Activated CD8-positive, alpha-beta memory T cell treated with anti-CD3 and anti-CD28 coated beads for 24 hours (primary cell): ENCODE measurements at regions not wholly inside any gene's neighbourhood (a gene's known extent, or its start where the extent isn't known, plus 50 kb on each side); places are given as distances from the start of the nearest gene placed in this dataset.
"Not testable (repeated sequence)": the region's sequence is repeated elsewhere in the genome, so short reads cannot be mapped to it uniquely, and the experiment has no call there.

Source experiments
- DNase-seq: peaks from one replicate; pipeline ENCODE4 v3.0.0-alpha.2; 2020

DNA sequence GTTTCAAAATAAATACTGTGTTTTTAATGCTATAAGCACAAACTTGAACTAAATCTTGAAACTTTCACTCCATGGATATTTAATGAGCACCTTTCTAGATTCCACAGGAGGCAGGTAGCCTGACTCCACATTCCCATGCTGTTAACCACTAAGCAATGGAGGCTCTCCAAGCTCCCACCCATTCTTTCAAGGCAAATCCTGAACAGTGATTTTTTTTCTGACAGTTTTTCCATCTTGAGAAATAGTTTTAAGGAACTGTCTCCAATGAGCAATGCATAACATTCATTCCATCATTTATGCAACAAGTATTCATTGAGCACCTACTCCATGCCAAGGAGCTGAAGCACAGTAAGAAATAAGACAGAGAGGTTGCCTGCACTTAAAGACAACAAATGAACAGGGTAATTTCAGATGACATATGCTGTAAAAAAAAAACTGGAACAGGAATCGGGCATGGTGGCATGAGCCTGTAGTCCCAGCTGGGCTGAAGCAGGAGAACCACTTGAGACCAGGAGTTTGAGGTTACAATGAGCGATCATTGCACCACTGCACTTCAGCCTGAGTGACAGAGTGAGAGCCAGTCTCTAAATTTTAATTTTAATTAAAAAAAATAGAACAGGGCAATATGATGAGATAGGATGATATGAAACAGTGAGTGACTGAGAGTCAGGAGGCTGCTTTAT lies 102.3 kb upstream of the CPSF6 start:
- DNase-seq: no peak

DNA sequence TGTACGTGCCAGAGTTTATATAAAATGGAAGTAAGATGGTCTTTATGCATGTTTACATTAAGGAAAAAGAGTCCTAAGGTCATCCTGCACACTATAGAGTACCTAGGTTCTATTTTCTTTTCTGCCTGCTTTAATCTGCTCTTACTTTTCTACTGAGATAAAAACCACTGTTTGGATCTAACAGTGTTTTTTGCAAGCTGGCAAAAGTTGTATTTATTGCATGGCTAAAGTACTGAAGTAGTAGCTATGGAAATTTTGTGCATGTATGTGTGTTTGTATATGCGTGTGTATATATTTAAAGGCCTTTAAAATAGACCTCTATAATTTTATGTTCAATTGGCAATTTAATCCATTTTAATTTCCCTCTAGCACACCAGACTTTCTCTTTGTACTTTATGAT lies 98.3 kb upstream of the CPSF6 start:
- DNase-seq: no peak

DNA sequence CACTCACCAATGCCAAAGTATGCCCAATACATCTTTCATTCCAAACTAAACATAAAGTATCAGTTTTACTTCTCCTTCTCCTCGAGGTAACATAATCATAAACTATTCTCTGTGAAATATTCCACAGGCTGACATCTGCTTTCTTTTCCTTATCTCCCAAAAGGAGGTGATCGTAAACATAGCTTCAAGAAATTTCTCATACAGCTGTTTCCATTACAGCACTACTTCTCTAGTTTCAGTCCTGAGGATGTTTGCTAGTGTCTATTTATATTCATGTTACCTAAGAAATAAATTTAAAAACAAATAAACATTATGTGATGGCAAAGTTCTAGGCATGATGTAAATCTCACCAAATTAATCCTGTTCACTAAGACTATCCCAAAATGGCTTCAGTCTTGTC lies 90.1 kb upstream of the CPSF6 start:
- no peak for DNase-seq

DNA sequence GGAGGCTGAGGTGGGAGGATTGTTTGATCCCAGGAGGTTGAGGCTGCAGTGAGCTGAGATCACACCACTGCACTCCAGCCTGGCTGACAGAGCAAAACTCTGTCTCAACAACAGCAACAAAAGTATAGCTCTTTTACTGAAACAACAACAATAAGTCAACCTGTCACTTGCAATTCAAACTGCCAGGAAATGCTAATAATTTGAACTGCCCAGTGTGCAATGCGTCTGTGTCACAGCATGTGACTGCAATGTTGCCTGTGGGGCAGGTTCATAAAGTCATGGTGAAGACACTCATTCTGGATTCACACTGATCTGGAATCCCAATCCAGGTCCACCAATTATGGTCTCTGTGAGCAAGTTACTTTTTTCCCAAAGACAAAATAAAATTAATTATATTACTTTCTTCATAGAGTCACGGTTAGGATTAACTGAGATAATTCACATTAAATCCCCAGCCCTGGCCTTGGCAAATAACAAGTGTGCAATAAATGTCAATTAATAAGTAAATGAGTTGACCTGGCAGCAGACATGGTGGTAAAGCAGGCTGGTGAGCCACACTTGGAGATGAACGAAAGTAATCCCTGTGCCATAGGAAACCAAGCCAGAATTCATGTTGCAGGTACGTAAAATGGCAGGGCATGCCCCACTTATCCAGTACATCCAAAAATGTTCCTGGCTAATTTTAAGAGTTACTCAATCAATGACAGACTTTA lies 89.1 kb upstream of the CPSF6 start:
- DNase-seq: no peak

- DNase-seq: no peak
Measured at GRCh38 chr12:69150796-69151127, 88.6 kb upstream of the CPSF6 start.

- no peak for DNase-seq
Measured at GRCh38 chr12:69151254-69151764, 88.1 kb upstream of the CPSF6 start.

GRCh38 chr12:69154585-69155363 lies 84.6 kb upstream of the CPSF6 start:
- peak; percentile 88 for DNase-seq

DNA sequence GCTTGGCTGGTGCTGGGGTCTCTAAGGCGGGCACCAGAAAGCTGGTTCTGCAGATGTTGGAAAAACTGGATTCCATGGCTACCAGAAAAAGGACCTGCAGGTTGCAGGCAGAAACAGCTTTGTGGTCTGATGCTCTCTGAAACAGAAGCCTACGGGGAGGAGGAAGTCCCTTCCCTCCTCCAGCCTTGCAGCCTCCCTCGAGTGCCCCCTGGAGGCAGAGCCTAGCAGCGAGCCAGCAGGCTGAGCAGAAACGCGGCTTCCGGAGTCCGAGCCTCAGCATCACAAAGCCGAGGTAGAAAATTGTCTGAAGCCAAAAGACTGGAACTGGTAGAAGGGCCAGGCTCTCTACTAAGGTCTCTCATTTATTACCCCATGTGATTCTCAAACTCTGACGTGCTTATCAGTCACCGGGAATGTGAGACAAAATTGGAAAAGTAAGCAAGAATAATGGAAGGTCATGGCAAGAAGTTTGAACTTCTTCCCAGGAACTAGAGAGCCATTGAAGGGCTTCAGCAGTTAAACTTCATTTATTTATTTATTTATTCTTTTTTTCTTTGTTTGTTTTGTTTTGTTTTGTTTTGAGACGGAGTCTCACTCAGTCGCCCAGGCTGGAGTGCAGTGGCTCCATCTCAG lies 82.2 kb upstream of the CPSF6 start:
- DNase-seq: peak; percentile 97

DNA sequence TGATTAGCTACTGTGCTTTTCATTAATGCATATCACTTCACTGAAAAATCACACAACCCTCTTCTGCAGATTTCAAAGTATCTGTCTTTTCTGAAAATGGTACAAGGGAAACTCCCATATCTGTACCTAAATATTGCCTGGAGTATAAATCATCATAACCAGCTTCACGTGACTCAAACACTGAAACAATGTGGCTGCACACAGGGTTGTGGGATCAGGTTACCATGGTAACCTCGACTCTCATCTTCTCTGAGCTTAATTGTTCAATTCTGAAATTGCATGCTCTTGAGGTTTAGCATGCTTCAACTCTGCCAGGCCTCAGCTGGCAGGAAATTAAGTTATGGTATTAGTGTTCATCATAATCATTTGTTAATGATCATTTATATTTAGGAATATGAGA lies 77.5 kb upstream of the CPSF6 start:
- DNase-seq: no peak

DNA sequence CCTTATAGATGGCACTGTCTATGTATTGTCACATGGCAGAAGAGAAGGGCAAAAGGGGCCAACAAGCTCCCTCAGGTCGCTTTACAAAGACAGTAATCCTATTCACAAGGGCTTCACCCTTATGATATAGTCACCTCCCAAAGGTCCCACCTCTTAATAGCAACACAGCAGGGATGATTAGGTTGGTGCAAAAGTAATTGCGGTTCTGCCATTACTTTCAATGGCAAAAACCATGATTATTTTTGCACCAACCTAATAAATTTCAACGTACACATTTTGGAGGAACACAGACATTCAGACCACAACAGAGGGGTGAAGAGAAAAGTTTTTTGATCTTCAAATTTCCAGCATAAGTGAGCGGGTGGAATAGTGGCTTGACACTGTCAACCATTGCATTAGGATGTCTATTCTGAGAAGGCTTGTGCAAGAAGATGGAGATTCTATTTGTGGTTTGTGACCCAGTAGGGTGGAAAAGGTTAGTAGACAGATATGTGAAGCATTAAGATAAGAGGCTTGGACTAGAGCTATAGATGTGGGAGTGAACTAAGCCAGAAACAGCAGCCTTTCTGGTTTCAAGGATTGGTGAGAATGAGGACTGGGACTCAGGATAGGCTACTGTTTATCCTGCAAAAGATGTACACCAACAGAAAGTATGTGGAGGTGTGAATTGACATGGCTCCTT lies 75.5 kb upstream of the CPSF6 start:
- DNase-seq: no peak

DNA sequence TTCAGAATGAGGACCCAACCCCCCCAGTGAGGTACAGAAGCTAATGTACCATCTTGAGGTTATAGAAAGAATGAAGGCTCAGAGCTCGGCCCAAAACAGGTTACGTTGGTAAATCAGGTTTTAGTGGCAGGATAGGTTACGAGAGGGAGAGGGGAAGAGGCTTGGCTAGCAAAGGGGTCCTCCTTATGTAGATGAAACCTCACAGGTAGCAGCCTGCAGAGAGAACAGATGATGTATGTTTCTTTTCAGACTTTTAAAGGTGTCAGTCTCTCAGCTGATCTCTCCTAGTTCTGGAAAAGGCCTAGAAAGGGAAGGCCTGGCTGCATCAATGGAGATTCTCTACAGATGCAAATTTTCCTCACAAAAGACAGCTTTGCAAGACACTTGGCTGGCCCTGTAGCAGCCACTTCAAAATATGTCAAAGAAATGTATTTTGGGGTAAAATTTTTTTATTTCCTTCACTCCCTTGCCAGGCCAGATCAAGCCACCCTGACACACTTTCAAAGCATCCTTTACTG lies 71.7 kb upstream of the CPSF6 start:
- no peak for DNase-seq

DNA sequence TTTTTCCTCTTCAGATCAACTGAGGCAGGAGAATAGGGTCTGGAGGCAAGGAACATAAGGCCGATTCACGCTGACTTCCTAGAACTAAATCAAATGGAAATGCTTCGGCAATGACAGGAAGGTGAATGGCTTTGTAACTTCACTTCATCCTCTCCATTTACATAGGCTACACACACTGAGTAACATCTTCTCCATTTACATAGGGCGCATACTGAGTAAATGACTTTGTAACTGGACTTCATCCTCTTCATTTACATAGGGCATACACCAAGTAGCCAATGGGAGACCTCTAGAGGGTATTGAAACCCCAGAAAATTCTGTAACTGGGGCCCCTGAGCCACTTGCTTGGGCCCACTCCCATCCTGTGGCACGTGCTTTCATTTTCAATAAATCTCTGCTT lies 71.0 kb upstream of the CPSF6 start:
- no peak for DNase-seq

- DNase-seq: no peak
Measured at GRCh38 chr12:69168828-69169227, 70.5 kb upstream of the CPSF6 start.

DNA sequence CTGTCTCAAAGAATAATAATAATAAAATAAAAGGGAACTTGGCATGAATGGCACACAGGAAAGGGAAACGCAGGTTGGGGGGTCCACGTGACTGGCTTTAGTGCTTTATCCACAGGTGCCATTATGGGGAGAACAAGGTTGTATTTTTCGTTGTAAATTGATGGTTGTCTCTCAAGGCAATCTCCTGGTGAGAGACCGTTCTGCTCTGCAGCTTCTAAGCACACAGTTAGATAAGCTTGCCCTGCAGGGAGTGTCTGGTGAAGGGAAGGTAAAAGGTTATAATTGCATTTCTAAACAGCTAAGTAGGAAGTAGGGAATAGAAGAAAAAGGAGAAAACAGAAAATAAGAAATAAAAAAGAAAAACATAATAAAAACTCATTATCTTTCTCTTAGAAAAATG lies 69.1 kb upstream of the CPSF6 start:
- no peak for DNase-seq

GRCh38 chr12:69171881-69172280 lies 67.5 kb upstream of the CPSF6 start:
- DNase-seq: no peak

GRCh38 chr12:69172491-69172890 lies 66.9 kb upstream of the CPSF6 start:
- DNase-seq: no peak

GRCh38 chr12:69173368-69173767 lies 66.0 kb upstream of the CPSF6 start:
- DNase-seq: no peak

DNA sequence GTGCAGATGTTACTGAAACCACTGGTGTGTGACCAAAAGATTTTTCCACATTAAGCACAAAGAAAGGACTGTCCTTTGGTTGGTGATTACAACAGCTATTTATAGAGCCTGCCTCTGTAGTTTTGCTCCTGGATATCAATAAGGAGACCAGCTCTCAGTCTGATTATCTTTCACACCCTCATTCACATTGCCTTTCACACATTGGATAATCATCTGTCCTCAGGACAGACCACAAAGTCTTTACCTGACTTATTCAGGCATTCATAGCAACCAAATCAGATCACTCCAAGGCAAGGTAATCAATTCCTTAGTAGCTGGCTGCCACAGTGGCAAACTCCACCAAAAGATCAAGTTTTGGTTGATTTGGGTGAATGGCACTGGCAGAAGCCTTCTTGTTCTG lies 59.6 kb upstream of the CPSF6 start:
- no peak for DNase-seq

DNA sequence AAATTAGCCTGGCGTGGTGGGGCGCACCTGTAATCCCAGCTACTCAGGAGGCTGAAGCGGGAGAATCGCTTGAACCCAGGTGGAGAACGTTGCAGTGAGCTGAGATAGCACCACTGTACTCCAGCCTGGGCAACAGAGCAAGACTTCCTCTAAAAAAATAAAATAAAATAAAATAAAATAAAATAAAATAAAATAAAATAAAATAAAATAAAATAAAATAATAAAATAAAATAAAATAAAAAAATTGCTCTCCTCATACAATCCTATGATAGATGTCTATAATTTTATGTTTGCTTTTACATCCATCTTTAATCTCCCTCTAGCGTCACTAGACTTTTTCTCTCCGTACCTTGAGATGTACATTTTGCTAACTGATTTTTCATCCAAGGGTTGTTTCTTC lies 51.8 kb upstream of the CPSF6 start:
- DNase-seq: not testable (repeated sequence)

- DNase-seq: no peak
Measured at GRCh38 chr12:69189378-69189978, 49.9 kb upstream of the CPSF6 start.
